Stromal cell of bone marrow (primary cell): ENCODE measurements at regions not wholly inside any gene's neighbourhood (a gene's known extent, or its start where the extent isn't known, plus 50 kb on each side); places are given as distances from the start of the nearest gene placed in this dataset.
A peak's percentile ranks its signal among the peaks of the same experiment; 100 is the strongest.
"Not testable (repeated sequence)": the region's sequence is repeated elsewhere in the genome, so short reads cannot be mapped to it uniquely, and the experiment has no call there.

ENCODE experiments used
- DNase-seq: peaks from one replicate; pipeline ENCODE4 v3.0.0-alpha.2; 2012; ENCODE audit warnings: low read depth

GRCh38 chr7:113301983-113302382, 183.6 kb upstream of the SMIM30 start:
- DNase-seq, result no peak

GRCh38 chr7:113301141-113301540, 182.8 kb upstream of the SMIM30 start:
- DNase-seq, result no peak

- no peak for DNase-seq
Measured at GRCh38 chr7:113299748-113300147, 181.4 kb upstream of the SMIM30 start.

- no peak for DNase-seq
Measured at GRCh38 chr7:113298501-113298900, 180.1 kb upstream of the SMIM30 start.

GRCh38 chr7:113294750-113295149, 176.4 kb upstream of the SMIM30 start:
- no peak for DNase-seq

- DNase-seq, result no peak
Measured at GRCh38 chr7:113292105-113292504, 173.8 kb upstream of the SMIM30 start.

GRCh38 chr7:113291058-113291457, 172.7 kb upstream of the SMIM30 start:
- DNase-seq, result no peak

- peak; percentile 46 for DNase-seq
Measured at GRCh38 chr7:113289140-113289740, 170.9 kb upstream of the SMIM30 start.

GRCh38 chr7:113285411-113285810, 167.1 kb upstream of the SMIM30 start:
- no peak for DNase-seq

- peak; percentile 27 for DNase-seq
Measured at GRCh38 chr7:113283861-113284260, 165.5 kb upstream of the SMIM30 start.

GRCh38 chr7:113282875-113283274, 164.5 kb upstream of the SMIM30 start:
- DNase-seq, result no peak

- DNase-seq, result no peak
Measured at GRCh38 chr7:113281223-113281622, 162.9 kb upstream of the SMIM30 start.

GRCh38 chr7:113279256-113279655, 160.9 kb upstream of the SMIM30 start:
- DNase-seq, result no peak

- DNase-seq, result no peak
Measured at GRCh38 chr7:113270790-113271189, 152.4 kb upstream of the SMIM30 start.

GRCh38 chr7:113269592-113269991, 151.2 kb upstream of the SMIM30 start:
- not testable (repeated sequence) for DNase-seq

GRCh38 chr7:113268757-113269156, 150.4 kb upstream of the SMIM30 start:
- no peak for DNase-seq

GRCh38 chr7:113267885-113268284, 149.5 kb upstream of the SMIM30 start:
- DNase-seq, result peak; percentile 21

GRCh38 chr7:113267271-113267670, 148.9 kb upstream of the SMIM30 start:
- DNase-seq, result peak; percentile 26

- DNase-seq, result no peak
Measured at GRCh38 chr7:113263749-113264148, 145.4 kb upstream of the SMIM30 start.

GRCh38 chr7:113263215-113263742, 144.9 kb upstream of the SMIM30 start:
- not testable (repeated sequence) for DNase-seq

- no peak for DNase-seq
Measured at GRCh38 chr7:113256883-113257531, 138.7 kb upstream of the SMIM30 start.

- no peak for DNase-seq
Measured at GRCh38 chr7:113247198-113247597, 128.8 kb upstream of the SMIM30 start.

GRCh38 chr7:113246738-113247137, 128.4 kb upstream of the SMIM30 start:
- DNase-seq, result no peak

GRCh38 chr7:113232885-113233284, 114.5 kb upstream of the SMIM30 start:
- DNase-seq, result no peak
